ENCODE measurements at regions not wholly inside any gene's neighbourhood (a gene's known extent, or its start where the extent isn't known, plus 50 kb on each side); places are given as distances from the start of the nearest gene placed in this dataset.

DNA sequence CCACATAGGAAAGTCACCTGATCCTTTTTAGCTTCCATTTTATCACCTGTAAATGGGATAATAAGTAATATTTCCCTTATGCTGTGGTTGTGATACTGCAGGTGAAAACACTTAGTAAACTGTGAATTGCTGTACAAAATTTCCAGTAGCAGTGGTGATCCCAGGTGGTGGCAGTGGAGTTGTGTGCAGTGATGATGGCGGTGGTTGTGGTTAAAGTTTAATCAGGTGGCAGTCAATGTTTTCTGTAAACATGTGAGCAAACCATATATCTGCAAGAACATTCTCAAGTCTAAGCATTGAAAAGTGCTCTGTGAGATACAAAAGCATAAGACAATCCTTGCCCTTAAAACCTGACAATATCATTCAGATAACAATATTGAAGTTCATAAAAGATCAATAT lies 480.2 kb downstream of the RASEF start:
- TF ChIP-seq, protein P1, sequence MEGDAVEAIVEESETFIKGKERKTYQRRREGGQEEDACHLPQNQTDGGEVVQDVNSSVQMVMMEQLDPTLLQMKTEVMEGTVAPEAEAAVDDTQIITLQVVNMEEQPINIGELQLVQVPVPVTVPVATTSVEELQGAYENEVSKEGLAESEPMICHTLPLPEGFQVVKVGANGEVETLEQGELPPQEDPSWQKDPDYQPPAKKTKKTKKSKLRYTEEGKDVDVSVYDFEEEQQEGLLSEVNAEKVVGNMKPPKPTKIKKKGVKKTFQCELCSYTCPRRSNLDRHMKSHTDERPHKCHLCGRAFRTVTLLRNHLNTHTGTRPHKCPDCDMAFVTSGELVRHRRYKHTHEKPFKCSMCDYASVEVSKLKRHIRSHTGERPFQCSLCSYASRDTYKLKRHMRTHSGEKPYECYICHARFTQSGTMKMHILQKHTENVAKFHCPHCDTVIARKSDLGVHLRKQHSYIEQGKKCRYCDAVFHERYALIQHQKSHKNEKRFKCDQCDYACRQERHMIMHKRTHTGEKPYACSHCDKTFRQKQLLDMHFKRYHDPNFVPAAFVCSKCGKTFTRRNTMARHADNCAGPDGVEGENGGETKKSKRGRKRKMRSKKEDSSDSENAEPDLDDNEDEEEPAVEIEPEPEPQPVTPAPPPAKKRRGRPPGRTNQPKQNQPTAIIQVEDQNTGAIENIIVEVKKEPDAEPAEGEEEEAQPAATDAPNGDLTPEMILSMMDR (IDR thresholded peaks at IDR 0.05 in 2 of 3, conservative IDR thresholded peaks at IDR 0.05 in 1 of 3; ENCODE audit: borderline replicate concordance in 1 of 3, insufficient read depth in 1 of 3, low read depth in 2 of 3, low read length in 2 of 3) = no peak
- TF ChIP-seq YY1 (IDR thresholded peaks at IDR 0.05; ENCODE audit: extremely low read depth, insufficient replicate concordance, low read depth, low read length) (no peak), EZH2 (IDR thresholded peaks at IDR 0.05) (no peak), POLR2AphosphoS5 (IDR thresholded peaks at IDR 0.05; ENCODE audit: low read depth, low read length) (no peak), SP1 (IDR thresholded peaks at IDR 0.05; ENCODE audit: low read depth) (no peak), CBX3 (IDR thresholded peaks at IDR 0.05; ENCODE audit: low read depth) (no peak), ZFX (IDR thresholded peaks at IDR 0.05) (no peak), JUND (IDR thresholded peaks at IDR 0.05) (no peak), CEBPB (IDR thresholded peaks at IDR 0.05; ENCODE audit: low read depth) (no peak), ZNF274 (IDR thresholded peaks at IDR 0.05; ENCODE audit: low read depth, low read length) (no peak)
- TF ChIP-seq, protein P2, sequence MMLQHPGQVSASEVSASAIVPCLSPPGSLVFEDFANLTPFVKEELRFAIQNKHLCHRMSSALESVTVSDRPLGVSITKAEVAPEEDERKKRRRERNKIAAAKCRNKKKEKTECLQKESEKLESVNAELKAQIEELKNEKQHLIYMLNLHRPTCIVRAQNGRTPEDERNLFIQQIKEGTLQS (IDR thresholded peaks at IDR 0.05) = no peak
- TF ChIP-seq, protein P3, sequence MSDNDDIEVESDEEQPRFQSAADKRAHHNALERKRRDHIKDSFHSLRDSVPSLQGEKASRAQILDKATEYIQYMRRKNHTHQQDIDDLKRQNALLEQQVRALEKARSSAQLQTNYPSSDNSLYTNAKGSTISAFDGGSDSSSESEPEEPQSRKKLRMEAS (IDR thresholded peaks at IDR 0.05) = no peak
- TF ChIP-seq, protein P4, sequence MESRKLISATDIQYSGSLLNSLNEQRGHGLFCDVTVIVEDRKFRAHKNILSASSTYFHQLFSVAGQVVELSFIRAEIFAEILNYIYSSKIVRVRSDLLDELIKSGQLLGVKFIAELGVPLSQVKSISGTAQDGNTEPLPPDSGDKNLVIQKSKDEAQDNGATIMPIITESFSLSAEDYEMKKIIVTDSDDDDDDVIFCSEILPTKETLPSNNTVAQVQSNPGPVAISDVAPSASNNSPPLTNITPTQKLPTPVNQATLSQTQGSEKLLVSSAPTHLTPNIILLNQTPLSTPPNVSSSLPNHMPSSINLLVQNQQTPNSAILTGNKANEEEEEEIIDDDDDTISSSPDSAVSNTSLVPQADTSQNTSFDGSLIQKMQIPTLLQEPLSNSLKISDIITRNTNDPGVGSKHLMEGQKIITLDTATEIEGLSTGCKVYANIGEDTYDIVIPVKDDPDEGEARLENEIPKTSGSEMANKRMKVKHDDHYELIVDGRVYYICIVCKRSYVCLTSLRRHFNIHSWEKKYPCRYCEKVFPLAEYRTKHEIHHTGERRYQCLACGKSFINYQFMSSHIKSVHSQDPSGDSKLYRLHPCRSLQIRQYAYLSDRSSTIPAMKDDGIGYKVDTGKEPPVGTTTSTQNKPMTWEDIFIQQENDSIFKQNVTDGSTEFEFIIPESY (IDR thresholded peaks at IDR 0.05; ENCODE audit: extremely low read depth, insufficient replicate concordance, low read length) = no peak
